AG09319 (cell line): ENCODE measurements at regions not wholly inside any gene's neighbourhood (a gene's known extent, or its start where the extent isn't known, plus 50 kb on each side); places are given as distances from the start of the nearest gene placed in this dataset.

Source experiments
- DNase-seq: peaks from one replicate; pipeline ENCODE4 v3.0.0-alpha.2; 2010; ENCODE audit warnings: low read depth; ENCODE audit errors: extremely low read depth
- CTCF ChIP-seq: IDR thresholded peaks from 2 replicates; pipeline ENCODE4 v1.5.1; 2011; ENCODE audit warnings: low read depth, mild to moderate bottlenecking, inconsistent platforms, low read length, moderate library complexity

- no peak for DNase-seq
- no peak for TF ChIP-seq CTCF
These were observed 167.8 kb downstream of the BAMBI start for GRCh38 chr10:28845009-28845682.

GRCh38 chr10:28849309-28849708 is 172.0 kb downstream of the BAMBI start:
- no peak for DNase-seq
- no peak for TF ChIP-seq CTCF

- TF ChIP-seq CTCF: no peak
- DNase-seq: no peak
These were observed 172.5 kb downstream of the BAMBI start for GRCh38 chr10:28849821-28850220.

- DNase-seq: no peak
- TF ChIP-seq CTCF: no peak
These were observed 173.5 kb downstream of the BAMBI start for GRCh38 chr10:28850784-28851183.

GRCh38 chr10:28853195-28853594 is 175.9 kb downstream of the BAMBI start:
- TF ChIP-seq CTCF: no peak
- DNase-seq: no peak

- TF ChIP-seq CTCF: no peak
- DNase-seq: no peak
These were observed 179.8 kb downstream of the BAMBI start for GRCh38 chr10:28857164-28857563.

- DNase-seq: no peak
- no peak for TF ChIP-seq CTCF
These were observed 181.3 kb downstream of the BAMBI start for GRCh38 chr10:28858646-28859045.
